ENCODE measurements at regions not wholly inside any gene's neighbourhood (a gene's known extent, or its start where the extent isn't known, plus 50 kb on each side); places are given as distances from the start of the nearest gene placed in this dataset.

- no peak overlapping the region for H3K4me3 ChIP-seq (ENCODE audit: control insufficient read depth, low read depth, low read length)
- no peak for DNase-seq (ENCODE audit: low read depth)
- no peak for TF ChIP-seq CTCF (IDR thresholded peaks at IDR 0.05; ENCODE audit: control insufficient read depth, insufficient read depth, low read depth, low read length, missing control alignments)
These were observed 1469.4 kb upstream of the TMEM132C start for GRCh38 chr12:126797525-126797924.

- H3K4me3 ChIP-seq (ENCODE audit: control insufficient read depth, low read depth, low read length) = no peak overlapping the region
- no peak for TF ChIP-seq CTCF (IDR thresholded peaks at IDR 0.05; ENCODE audit: control insufficient read depth, insufficient read depth, low read depth, low read length, missing control alignments)
- no peak for DNase-seq (ENCODE audit: low read depth)
These were observed 1468.5 kb upstream of the TMEM132C start for GRCh38 chr12:126798449-126798848.

GRCh38 chr12:126807312-126807865, 1459.6 kb upstream of the TMEM132C start:
- DNase-seq (ENCODE audit: low read depth) = no peak
- no peak for TF ChIP-seq CTCF (IDR thresholded peaks at IDR 0.05; ENCODE audit: control insufficient read depth, insufficient read depth, low read depth, low read length, missing control alignments)
- no peak overlapping the region for H3K4me3 ChIP-seq (ENCODE audit: control insufficient read depth, low read depth, low read length)

GRCh38 chr12:126811391-126811790, 1455.6 kb upstream of the TMEM132C start:
- DNase-seq (ENCODE audit: low read depth) = no peak
- no peak overlapping the region for H3K4me3 ChIP-seq (ENCODE audit: control insufficient read depth, low read depth, low read length)
- TF ChIP-seq CTCF (IDR thresholded peaks at IDR 0.05; ENCODE audit: control insufficient read depth, insufficient read depth, low read depth, low read length, missing control alignments) = no peak

GRCh38 chr12:126819554-126819953, 1447.4 kb upstream of the TMEM132C start:
- no peak for DNase-seq (ENCODE audit: low read depth)
- H3K4me3 ChIP-seq (ENCODE audit: control insufficient read depth, low read depth, low read length) = no peak overlapping the region
- TF ChIP-seq CTCF (IDR thresholded peaks at IDR 0.05; ENCODE audit: control insufficient read depth, insufficient read depth, low read depth, low read length, missing control alignments) = no peak

GRCh38 chr12:126830778-126831680, 1435.9 kb upstream of the TMEM132C start:
- H3K4me3 ChIP-seq (ENCODE audit: control insufficient read depth, low read depth, low read length) = no peak overlapping the region
- no peak for DNase-seq (ENCODE audit: low read depth)
- TF ChIP-seq CTCF (IDR thresholded peaks at IDR 0.05; ENCODE audit: control insufficient read depth, insufficient read depth, low read depth, low read length, missing control alignments) = no peak
